Endodermal cell (in vitro differentiated cells): ENCODE measurements at regions not wholly inside any gene's neighbourhood (a gene's known extent, or its start where the extent isn't known, plus 50 kb on each side); places are given as distances from the start of the nearest gene placed in this dataset.

Experiments used
- DNase-seq: peaks from one replicate; pipeline ENCODE4 v3.0.0-alpha.2; 2017
- H3K27ac ChIP-seq: 2 replicates; pipeline ENCODE4 v1.5.1; 2013; ENCODE audit warnings: mild to moderate bottlenecking, low read depth, low read length, moderate library complexity
- H3K27me3 ChIP-seq: 2 replicates; pipeline ENCODE4 v1.6.1; 2013; ENCODE audit warnings: mild to moderate bottlenecking, low read length, moderate library complexity; ENCODE audit not compliant: insufficient read depth, control insufficient read depth, poor library complexity, severe bottlenecking
- H3K36me3 ChIP-seq: 2 replicates; pipeline ENCODE4 v1.7.0; 2013; ENCODE audit warnings: mild to moderate bottlenecking, low read length, moderate library complexity; ENCODE audit not compliant: control insufficient read depth, insufficient read depth
- H3K4me1 ChIP-seq: one replicate; pipeline ENCODE4 v1.7.0; 2013; ENCODE audit warnings: low read length; ENCODE audit not compliant: control insufficient read depth, insufficient read depth
- H3K4me3 ChIP-seq: 2 replicates; pipeline ENCODE4 v1.5.1; 2013; ENCODE audit warnings: mild to moderate bottlenecking, low read length, moderate library complexity
- H3K9ac ChIP-seq: 2 replicates; pipeline ENCODE4 v1.6.1; 2013; ENCODE audit warnings: mild to moderate bottlenecking, low read length, moderate library complexity; ENCODE audit not compliant: poor library complexity, severe bottlenecking; ENCODE audit errors: extremely low read depth
- H3K9me3 ChIP-seq: 2 replicates; pipeline ENCODE4 v1.6.1; 2013; ENCODE audit warnings: mild to moderate bottlenecking, low read length, moderate library complexity; ENCODE audit not compliant: control insufficient read depth
- H3K27ac Mint-ChIP-seq: 2 replicates; pipeline ENCODE4 v1.8.0; 2020; ENCODE audit warnings: mixed read lengths
- H3K27me3 Mint-ChIP-seq: 2 replicates; pipeline ENCODE4 v1.8.0; 2021; ENCODE audit warnings: mild to moderate bottlenecking, mixed read lengths; ENCODE audit not compliant: insufficient read depth
- H3K36me3 Mint-ChIP-seq: 2 replicates; pipeline ENCODE4 v1.8.0; 2020; ENCODE audit warnings: low read depth, mixed read lengths
- H3K4me1 Mint-ChIP-seq: 2 replicates; pipeline ENCODE4 v1.8.0; 2020; ENCODE audit warnings: mixed read lengths
- H3K4me3 Mint-ChIP-seq: 2 replicates; pipeline ENCODE4 v1.8.0; 2020; ENCODE audit warnings: mild to moderate bottlenecking, moderate library complexity, mixed read lengths
- H3K9me3 Mint-ChIP-seq: 2 replicates; pipeline ENCODE4 v1.8.0; 2020; ENCODE audit warnings: mild to moderate bottlenecking, mixed read lengths
- WGBS, 2 experiments: methylation state at CpG; one replicate each; pipeline versions ENCODE4 v1.1.5 to v1.1.7; 2013; ENCODE audit warnings: missing lambda C conversion rate in 2 of 2, mixed read lengths in 1 of 2; ENCODE audit not compliant: insufficient coverage in 1 of 2, insufficient read length in 1 of 2; 5-methylcytosine and 5-hydroxymethylcytosine counted together
- TF ChIP-seq, protein P1 (sequence below): fragments of 200-600 bp; sonication (generic); conservative IDR thresholded peaks from 2 replicates; pipeline ENCODE4 v1.5.0; 2021; ENCODE audit warnings: antibody characterized with exemption, mild to moderate bottlenecking

GRCh38 chr12:115472852-115473251 is 788.9 kb upstream of the TBX3 start:
- Mint-ChIP-seq H3K27ac (no peak overlapping the region), H3K4me1 (peaks cover 12% of the 10 kb centered on the region), H3K36me3 (no peaks in the 10 kb centered on the region), H3K27me3 (peaks cover 59% of the 10 kb centered on the region), H3K9me3 (no peaks in the 10 kb centered on the region), H3K4me3 (no peak overlapping the region)
- Histone ChIP-seq H3K36me3 (no peaks in the 10 kb centered on the region), H3K27me3 (no peaks in the 10 kb centered on the region), H3K27ac (no peak overlapping the region), H3K9me3 (no peaks in the 10 kb centered on the region), H3K4me1 (no peaks in the 10 kb centered on the region), H3K9ac (no peak overlapping the region), H3K4me3 (no peak overlapping the region)
- WGBS, 2 experiments = 86 to 100% methylated on average over 4 of the region's 4 CpGs
- TF ChIP-seq, protein P1, sequence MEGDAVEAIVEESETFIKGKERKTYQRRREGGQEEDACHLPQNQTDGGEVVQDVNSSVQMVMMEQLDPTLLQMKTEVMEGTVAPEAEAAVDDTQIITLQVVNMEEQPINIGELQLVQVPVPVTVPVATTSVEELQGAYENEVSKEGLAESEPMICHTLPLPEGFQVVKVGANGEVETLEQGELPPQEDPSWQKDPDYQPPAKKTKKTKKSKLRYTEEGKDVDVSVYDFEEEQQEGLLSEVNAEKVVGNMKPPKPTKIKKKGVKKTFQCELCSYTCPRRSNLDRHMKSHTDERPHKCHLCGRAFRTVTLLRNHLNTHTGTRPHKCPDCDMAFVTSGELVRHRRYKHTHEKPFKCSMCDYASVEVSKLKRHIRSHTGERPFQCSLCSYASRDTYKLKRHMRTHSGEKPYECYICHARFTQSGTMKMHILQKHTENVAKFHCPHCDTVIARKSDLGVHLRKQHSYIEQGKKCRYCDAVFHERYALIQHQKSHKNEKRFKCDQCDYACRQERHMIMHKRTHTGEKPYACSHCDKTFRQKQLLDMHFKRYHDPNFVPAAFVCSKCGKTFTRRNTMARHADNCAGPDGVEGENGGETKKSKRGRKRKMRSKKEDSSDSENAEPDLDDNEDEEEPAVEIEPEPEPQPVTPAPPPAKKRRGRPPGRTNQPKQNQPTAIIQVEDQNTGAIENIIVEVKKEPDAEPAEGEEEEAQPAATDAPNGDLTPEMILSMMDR = no peak
- DNase-seq = no peak

DNA sequence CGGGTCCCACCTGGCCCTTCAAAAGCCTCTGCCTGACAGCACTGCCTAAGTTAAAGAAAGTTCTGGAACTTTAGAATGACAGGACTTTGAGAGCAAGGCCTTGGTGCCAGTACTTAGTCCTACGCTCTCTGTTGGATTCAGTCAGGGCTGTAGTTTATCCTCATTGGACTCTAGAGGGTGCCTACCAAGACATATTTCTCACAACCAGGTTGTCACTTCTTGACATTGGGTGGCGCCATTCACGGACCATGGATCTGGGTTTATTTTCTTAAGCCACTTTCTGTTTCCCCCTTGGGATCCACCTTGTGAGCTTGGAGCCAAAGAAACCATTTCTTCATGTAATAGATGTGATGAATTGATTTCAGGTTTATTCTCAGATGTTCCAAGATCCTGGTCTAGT is 787.0 kb upstream of the TBX3 start:
- TF ChIP-seq, protein P1 = peak; percentile 61
- Histone ChIP-seq H3K4me1 (no peaks in the 10 kb centered on the region), H3K9ac (no peak overlapping the region), H3K9me3 (no peaks in the 10 kb centered on the region), H3K4me3 (no peak overlapping the region), H3K27ac (no peak overlapping the region), H3K27me3 (no peaks in the 10 kb centered on the region), H3K36me3 (no peaks in the 10 kb centered on the region)
- H3K4me3 Mint-ChIP-seq = no peak overlapping the region
- H3K36me3 Mint-ChIP-seq = no peaks in the 10 kb centered on the region
- no peak overlapping the region for H3K27ac Mint-ChIP-seq
- 91 to 100% methylated on average over 2 to 4 of the region's 4 CpGs for WGBS, 2 experiments
- no peaks in the 10 kb centered on the region for H3K9me3 Mint-ChIP-seq
- peak; percentile 68 for DNase-seq
- H3K27me3 Mint-ChIP-seq = peaks cover 53% of the 10 kb centered on the region
- peaks cover 14% of the 10 kb centered on the region for H3K4me1 Mint-ChIP-seq

GRCh38 chr12:115470526-115470925 is 786.6 kb upstream of the TBX3 start:
- no peak for DNase-seq
- Histone ChIP-seq H3K4me3 (no peak overlapping the region), H3K27ac (no peak overlapping the region), H3K9me3 (no peaks in the 10 kb centered on the region), H3K9ac (no peak overlapping the region), H3K27me3 (no peaks in the 10 kb centered on the region), H3K36me3 (no peaks in the 10 kb centered on the region), H3K4me1 (no peaks in the 10 kb centered on the region)
- Mint-ChIP-seq H3K4me1 (peaks cover 15% of the 10 kb centered on the region), H3K36me3 (no peaks in the 10 kb centered on the region), H3K27me3 (peaks cover 49% of the 10 kb centered on the region), H3K9me3 (no peaks in the 10 kb centered on the region), H3K4me3 (no peak overlapping the region), H3K27ac (no peak overlapping the region)
- WGBS, 2 experiments = 93 to 94% methylated on average over 10 to 11 of the region's 11 CpGs
- TF ChIP-seq, protein P1 = no peak
